Head of caudate nucleus (tissue), 42 donors: ENCODE measurements at regions not wholly inside any gene's neighbourhood (a gene's known extent, or its start where the extent isn't known, plus 50 kb on each side); places are given as distances from the start of the nearest gene placed in this dataset.

ENCODE experiments used
- DNase-seq, 42 donors: peaks; one replicate each; pipeline versions ENCODE4 v3.0.0 to v3.0.0-alpha.2; 2020 to 2021; ENCODE audit warnings: mixed read lengths in 7 of 42
- intact Hi-C: fragments of 100-400 bp; cut with DNase I; formaldehyde crosslinking; loops from one replicate; pipeline ENCODE4 v1.15.0; 2022

DNA sequence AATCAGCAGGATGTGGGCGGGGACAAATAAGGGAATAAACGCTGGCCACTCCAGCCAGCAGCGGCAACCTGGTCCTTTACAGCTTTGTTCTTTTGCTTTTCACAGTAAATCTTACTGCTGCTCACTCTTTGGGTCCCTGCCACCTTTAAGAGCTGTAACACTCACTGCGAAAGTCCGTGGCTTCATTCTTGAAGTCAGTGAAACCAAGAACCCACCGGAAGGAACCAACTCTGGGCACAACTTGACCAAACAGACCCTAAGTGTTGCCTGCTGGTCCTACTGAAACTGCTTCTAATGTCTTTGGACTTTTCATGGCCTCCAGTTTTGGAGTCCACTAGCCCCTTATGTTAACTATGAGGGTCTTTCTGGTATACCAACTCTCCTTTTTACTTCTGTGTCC, 566.2 kb upstream of the IGFBP7 start:
- DNase-seq = no peak
- intact Hi-C loops = no loop called here

DNA sequence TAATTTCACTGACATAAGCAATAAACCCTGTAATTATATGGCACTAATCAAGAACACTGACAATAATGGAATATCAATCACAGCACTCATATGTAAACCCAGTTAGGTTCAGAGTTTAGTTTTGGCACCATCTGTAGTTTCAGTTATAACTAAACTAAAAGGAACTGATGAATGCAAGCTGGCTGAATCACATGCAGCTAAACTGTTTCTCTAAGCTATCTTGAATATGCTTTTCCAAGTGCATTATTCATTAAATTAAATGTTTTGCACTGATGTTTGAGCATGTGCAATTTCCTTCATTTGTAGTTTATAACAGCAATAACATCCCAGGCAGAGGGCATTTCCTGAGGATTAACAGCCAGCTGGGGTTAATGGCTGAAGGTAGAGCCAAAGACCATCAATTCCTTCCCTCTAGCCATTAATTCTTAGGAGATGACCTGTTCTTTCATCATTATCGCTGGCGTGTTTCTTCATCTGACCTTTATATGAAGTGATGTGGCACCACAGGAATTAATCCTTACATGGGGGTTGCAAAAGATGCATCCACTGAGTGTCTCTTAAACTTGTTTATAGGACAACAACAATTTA, 562.8 kb upstream of the IGFBP7 start:
- intact Hi-C loops = no loop called here
- DNase-seq = no peak

GRCh38 chr4:57668621-57669020, 558.4 kb upstream of the IGFBP7 start:
- DNase-seq = no peak
- intact Hi-C loops = no loop called here

GRCh38 chr4:57665806-57666205, 555.6 kb upstream of the IGFBP7 start:
- no peak for DNase-seq
- intact Hi-C loops = no loop called here

- DNase-seq = no peak
- intact Hi-C loops = no loop called here
These were observed 551.4 kb upstream of the IGFBP7 start for GRCh38 chr4:57661517-57662090.

- no peak for DNase-seq
- intact Hi-C loops = no loop called here
These were observed 548.5 kb upstream of the IGFBP7 start for GRCh38 chr4:57658673-57659072.

DNA sequence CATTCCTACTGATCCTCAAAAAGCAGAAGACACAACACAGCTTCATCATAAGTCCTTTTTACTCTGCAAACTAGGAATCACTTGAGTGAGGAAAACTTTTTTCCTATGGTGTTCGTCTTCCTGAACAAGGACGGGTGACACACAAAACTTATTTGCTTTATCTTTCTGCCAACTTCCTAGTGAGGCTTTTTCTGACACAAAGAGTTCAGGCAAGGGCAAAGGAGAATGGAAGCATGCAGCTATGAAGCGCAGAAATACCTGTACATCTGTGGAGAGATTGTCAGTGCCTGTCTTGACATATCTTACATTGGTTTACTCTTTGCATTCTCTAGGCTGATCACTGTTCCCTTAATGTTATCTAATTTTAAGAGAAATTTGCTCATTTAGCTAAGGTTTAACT, 548.0 kb upstream of the IGFBP7 start:
- intact Hi-C loops = no loop called here
- no peak for DNase-seq

- intact Hi-C loops = no loop called here
- no peak for DNase-seq
These were observed 545.2 kb upstream of the IGFBP7 start for GRCh38 chr4:57655342-57655741.

DNA sequence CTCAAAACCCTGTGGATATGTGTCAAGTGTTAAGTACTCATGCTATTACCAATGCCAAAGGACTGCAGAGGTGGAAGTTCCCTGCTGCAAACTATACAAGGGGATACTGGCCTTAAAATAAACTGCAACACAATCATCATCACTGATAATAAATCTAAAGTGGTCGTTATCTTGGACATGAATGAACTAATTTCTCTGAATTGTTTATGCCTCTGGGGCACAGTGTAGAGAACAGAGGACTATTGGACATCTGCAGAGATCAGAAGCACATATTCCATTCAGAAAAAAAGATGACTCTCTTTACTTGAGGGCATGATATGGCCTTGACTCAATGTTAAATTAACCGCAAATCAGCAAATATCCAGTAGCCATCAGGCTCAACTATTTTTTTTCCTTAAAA, 542.6 kb upstream of the IGFBP7 start:
- DNase-seq = no peak
- intact Hi-C loops = no loop called here

DNA sequence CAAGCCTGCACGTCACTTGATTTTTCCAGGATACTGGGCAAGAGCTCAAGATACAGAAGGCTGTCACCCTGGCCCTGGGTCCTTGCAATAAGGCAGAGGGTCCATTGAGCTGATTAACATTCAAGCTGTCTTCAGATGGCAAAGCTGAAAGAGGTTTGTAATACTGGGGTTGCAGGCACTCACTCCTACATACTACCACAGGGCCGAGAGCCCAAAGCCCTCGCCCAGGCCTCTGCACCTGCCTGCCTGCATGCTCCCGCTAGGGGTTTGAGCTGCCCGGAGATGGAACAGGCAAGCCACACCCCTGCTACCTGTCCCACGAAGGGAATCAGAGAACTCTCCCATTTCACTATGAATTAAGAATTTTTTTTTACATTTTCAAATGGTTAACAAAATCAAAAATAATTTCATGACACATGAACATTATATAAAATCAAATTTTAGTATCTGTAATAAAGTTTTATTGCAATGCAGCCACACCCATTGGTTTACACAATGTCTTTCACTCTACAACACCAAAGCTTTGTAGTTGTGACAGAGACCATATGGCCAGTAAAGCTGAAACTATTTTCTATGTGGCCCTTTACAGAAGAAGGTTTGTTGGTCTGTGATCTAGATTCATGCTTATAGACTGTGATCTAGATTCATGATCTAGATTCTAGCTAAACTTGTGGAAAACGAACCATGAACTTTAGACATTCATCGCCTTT, 530.4 kb upstream of the IGFBP7 start:
- no peak for DNase-seq
- intact Hi-C loops = no loop called here

DNA sequence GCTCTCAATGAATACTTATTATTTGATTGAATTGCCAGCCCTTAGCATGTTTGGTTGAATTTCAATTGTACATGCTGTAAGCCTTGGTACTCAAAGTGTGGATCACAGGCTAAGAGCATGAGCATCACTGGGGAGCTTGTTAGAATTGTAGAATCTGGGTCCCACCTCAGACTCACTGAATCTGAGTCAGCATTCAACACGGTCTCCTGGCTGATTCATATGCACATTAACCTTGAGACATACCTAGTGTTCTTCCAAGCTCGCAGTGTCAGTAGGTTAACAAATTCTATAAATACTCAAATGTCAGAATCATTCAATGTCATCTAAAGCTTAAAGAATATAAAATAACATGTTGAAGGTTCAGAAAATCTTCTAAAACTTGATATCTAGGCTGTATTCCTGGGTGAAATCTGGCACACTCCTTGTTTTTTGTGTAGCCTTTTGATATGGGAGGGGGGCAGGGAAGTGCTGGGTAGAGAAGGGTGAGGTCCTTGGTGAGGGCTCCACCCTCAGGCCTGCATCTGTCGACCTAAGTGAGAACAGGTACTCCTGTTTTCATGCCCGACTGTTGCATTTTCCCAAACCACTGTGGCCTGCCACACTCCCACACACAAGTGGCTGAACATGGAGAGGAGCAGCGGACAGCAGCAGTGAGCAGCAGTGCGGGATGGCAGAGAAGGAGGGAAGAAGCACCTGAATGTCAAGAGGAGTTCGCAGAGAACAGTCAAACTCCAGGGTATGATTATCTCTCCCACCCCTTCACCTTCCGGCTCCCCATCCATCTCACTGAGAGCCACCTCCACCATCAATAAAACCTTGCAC, 529.6 kb upstream of the IGFBP7 start:
- intact Hi-C loops = no loop called here
- DNase-seq = no peak

GRCh38 chr4:57635910-57636309, 525.7 kb upstream of the IGFBP7 start:
- DNase-seq = no peak
- intact Hi-C loops = no loop called here

DNA sequence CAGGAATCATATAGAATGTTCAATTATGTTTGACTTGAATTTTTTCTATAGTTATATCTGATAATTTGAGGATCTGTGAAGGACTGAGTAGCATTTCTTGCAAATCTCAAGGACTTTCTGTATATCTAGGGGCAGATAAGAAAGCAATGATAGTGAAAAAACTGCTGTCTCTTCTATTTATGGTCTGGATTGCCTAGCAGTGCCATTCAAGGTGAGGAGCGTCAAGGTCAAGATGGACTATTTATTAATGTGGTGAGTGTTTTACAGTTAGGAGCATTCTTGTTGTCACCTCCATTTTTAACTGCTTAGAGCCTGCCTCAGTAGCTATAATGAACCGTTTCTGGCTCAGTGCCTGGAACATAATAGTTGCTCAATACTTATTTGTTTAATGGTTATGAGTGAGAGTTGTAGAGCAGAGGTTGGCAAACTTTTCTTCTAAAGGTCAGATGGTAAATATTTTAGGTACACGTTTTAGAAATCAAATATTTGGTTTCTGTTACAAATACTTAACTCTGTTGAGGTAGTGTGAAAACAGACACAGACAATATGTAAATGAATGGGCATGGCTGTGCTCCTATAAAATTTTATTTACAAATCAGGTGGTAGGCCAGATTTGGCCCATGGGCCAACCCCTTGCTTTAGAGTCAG, 523.2 kb upstream of the IGFBP7 start:
- DNase-seq = no peak
- intact Hi-C loops = no loop called here

DNA sequence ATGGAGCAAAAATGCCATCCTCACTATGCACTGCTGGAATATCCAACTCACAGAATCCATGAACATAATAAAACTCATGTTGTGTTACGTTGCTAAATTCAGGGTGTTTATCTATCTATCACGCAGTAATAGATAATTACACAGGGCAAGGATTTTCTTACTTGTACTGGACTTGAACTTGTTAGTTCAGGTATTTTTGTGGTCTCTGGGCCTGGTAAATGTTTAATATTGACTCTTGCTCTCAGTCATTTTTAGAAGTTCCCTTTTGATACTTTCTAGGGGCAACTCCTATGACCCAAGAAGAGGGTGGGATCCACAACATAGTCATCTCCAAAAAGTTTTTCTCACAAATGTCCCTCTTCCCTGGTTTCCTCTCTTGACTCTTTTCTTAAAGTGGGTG, 522.4 kb upstream of the IGFBP7 start:
- DNase-seq = no peak
- intact Hi-C loops = no loop called here

GRCh38 chr4:57631147-57631546, 521.0 kb upstream of the IGFBP7 start:
- intact Hi-C loops = no loop called here
- DNase-seq = no peak

DNA sequence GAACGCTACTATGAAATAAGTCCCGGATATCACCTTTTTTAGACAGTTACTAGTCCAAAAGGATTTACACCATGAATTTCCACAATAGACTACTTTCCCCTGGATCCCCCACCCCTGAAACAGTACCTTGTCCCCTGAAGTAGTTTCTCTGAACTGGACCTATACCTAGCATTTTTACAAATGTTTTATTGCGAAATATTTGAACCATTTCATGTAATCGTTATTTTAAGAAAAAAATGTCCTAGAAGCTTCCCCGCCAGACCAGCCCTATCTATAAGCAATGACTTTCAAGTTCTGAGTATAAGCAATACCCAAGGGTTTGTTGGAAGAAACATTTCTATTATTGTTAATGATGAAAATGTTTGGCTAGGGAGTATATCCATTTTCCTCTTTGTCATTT, 517.8 kb upstream of the IGFBP7 start:
- intact Hi-C loops = no loop called here
- no peak for DNase-seq

DNA sequence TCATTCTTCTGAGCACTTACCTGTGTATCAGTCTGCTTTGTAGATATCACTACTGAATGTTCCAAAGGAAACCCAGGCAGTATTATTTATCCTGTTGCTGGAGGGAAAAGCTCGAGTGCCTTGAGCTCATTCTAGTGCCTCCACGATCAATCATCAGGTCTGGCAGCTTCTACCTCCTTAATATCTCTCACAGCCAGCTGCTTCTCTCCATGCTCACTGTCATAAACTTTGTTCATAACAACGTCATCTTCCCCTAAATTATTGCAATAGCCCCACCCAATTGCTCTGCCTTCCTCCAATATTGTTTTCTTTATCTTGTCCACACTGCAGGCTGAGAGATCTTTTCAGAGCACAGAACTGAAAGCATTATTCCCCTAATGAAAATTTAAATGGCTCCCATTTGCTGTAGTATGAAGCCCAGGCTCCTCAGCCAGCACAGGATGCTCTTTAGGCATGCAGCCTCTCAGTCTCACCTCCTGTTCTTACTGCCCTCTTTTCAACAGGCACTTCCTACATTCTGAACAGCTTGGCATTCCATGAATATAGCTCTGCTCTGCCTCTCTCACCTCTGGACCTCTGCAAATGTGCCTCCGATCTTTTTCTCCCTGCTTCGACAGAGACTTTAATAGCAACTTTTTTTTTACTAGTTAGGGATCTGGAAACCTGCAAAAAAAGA, 504.2 kb upstream of the IGFBP7 start:
- intact Hi-C loops = no loop called here
- no peak for DNase-seq

DNA sequence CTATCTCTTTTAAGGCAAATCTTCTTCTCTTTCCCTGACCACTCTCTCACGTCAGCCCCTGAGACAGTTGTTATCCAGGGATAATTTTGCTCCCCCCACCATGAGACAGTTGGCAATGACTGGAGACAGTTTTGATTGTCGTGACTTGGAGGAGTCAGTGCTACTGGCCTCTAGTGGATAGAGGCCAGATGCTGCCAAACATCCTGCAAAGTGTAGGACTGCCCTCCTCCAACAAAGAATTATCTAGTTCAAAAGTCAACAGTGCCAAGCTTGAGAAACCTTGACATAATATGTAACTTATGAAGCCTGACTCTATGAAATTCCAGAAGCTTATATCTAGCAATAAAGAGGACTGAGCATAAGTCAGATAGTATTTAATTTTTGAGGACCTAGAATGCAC, 502.1 kb upstream of the IGFBP7 start:
- intact Hi-C loops = no loop called here
- no peak for DNase-seq

DNA sequence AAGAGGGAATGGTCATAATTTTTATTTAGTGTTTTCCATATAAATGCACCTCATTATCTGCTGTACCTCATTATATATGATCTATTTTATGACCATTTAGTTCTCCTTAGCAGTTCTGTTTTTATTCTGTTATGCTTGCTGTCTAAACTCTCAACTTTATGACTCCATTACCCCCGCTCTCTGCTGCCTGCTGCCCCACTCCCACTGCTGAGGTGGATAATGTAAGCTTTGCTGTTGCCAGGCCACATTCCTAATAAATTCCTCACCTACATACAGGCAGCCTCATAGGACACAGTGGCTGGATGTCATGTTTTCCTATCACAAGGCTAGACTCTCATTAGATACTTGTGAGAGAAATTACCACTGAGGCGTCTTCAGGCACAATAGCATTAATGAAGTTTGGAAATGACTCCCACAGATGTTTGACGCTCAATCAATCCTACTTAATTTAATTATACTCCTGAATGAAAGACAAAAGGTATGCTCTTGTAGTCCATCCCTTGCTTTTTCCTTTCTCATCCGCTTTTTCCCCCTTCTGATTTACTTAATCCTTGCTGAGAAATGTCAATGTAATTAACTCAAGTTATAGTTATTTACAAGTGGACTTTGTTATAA, 497.5 kb upstream of the IGFBP7 start:
- DNase-seq = no peak
- intact Hi-C loops = no loop called here
